Lower leg skin (tissue), 3 donors: ENCODE measurements at regions not wholly inside any gene's neighbourhood (a gene's known extent, or its start where the extent isn't known, plus 50 kb on each side); places are given as distances from the start of the nearest gene placed in this dataset.

Experiments used
- CTCF ChIP-seq, 3 donors: fragments of 450-650 bp; IDR thresholded peaks; one replicate each; pipeline ENCODE4 v1.5.1; 2016; ENCODE audit warnings: antibody characterized with exemption in 3 of 3, mild to moderate bottlenecking in 3 of 3, moderate library complexity in 2 of 3
- POLR2A ChIP-seq, 2 donors: fragments of 450-650 bp; IDR thresholded peaks; one replicate each; pipeline ENCODE4 v1.6.1; 2016 to 2017; ENCODE audit warnings: antibody characterized with exemption in 2 of 2, mild to moderate bottlenecking in 1 of 2, moderate library complexity in 1 of 2

- no peak for TF ChIP-seq CTCF (IDR thresholded peaks at IDR 0.05)
- TF ChIP-seq POLR2A (IDR thresholded peaks at IDR 0.05), result no peak
Observed at GRCh38 chr2:220393711-220394110, 766.3 kb downstream of the SLC4A3 start.
